ENCODE measurements at regions not wholly inside any gene's neighbourhood (a gene's known extent, or its start where the extent isn't known, plus 50 kb on each side); places are given as distances from the start of the nearest gene placed in this dataset.

DNA sequence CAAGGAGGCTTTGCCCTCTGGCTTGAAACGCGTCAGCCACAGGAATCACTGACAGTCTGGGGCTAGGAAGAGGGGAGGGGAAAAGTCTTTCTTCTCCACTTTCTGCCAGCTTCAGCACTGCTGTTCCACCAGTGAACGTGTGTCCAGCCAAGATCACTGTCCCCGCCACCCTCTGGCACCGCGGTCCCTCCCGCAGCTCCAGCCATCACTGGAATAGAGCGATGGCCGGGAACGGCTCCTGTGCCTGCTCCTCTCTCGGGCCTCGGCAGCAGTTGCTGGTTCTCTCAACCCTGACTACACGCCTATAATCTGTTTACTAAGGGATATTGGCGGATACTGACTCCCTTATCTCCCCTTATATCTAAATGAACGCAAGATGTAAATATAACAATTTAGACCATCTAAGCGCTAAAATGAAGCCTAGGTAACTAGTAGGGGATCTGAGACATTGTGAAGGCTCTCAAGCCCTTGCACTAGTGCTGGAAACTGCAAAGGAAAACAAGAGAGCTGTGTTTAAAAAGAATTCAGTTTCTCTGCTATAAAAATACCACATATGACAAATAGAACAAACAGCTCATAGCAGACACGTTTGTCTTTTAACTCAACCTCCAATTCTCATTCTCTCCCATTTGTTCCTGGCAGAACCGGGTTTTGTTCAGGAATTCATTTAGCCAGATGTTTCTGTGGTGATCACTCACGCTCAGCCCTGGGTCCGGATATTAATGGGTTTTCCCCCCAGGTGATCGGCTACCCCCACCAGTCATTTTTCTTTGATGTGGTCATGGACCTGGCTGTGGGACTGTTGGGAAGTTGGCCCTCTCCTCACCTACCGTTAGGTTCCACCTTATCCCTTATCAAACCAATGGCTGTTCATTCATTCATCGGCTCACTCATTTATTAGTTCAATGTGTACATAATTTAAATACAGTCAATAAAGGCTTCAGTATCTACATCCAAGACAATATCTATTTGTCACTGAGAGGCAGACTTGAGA lies 149.8 kb downstream of the MED10 start:
- no peak for DNase-seq (ENCODE audit: low read depth in 2 of 2)
- no peak for TF ChIP-seq CTCF (IDR thresholded peaks at IDR 0.05; ENCODE audit: low read depth, low read length)
- H3K4me3 ChIP-seq (replicated peaks in 1 of 2; ENCODE audit: low read depth in 2 of 2, low read length in 2 of 2), result no peak overlapping the region

GRCh38 chr5:6225121-6225607 lies 153.2 kb downstream of the MED10 start:
- DNase-seq (ENCODE audit: low read depth in 2 of 2), result no peak
- no peak overlapping the region for H3K4me3 ChIP-seq (replicated peaks in 1 of 2; ENCODE audit: low read depth in 2 of 2, low read length in 2 of 2)
- no peak for TF ChIP-seq CTCF (IDR thresholded peaks at IDR 0.05; ENCODE audit: low read depth, low read length)

DNA sequence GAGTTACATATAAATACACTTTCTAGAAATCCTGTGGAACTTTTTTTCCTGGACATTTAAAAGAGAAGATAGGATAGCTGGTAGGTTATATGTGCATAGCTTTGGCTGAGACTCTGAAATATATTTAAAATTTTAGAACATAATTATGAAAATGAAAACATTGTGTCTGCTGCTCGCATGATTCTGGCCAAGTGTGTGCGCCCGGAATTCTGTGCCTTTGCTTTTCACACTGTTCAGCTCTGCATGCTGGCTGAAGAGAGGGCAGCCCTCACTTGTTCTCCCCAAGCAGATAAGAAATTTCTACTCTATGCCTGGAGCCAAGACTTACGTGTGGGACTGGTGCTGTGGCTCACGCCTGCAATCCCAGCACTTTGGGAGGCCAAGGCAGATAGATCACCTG lies 153.9 kb downstream of the MED10 start:
- TF ChIP-seq CTCF (IDR thresholded peaks at IDR 0.05; ENCODE audit: low read depth, low read length), result no peak
- H3K4me3 ChIP-seq (replicated peaks in 1 of 2; ENCODE audit: low read depth in 2 of 2, low read length in 2 of 2), result no peak overlapping the region
- no peak for DNase-seq (ENCODE audit: low read depth in 2 of 2)

- H3K4me3 ChIP-seq (replicated peaks in 1 of 2; ENCODE audit: low read depth in 2 of 2, low read length in 2 of 2), result no peak overlapping the region
- no peak for DNase-seq (ENCODE audit: low read depth in 2 of 2)
- no peak for TF ChIP-seq CTCF (IDR thresholded peaks at IDR 0.05; ENCODE audit: low read depth, low read length)
These were observed 155.4 kb downstream of the MED10 start for GRCh38 chr5:6222899-6223298.

DNA sequence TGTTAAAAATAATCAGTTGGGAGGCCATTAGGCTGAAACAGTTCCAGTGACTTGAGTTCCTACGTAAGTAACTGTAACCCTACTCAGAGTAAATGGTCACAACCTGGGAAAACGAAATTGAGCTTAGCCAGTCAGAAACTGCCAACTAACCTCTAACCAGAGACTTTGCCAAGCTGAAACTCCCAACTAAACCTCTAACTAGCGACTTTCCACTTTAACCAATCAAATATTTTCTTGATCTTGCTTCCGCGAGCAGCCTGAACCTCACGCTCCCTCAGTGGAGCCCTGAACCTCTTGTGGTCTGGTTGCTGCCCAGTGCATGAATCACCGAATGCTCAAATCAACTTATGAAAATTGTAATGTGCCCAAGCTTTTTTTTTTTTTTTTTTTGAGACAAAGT lies 156.2 kb downstream of the MED10 start:
- no peak for TF ChIP-seq CTCF (IDR thresholded peaks at IDR 0.05; ENCODE audit: low read depth, low read length)
- no peak for DNase-seq (ENCODE audit: low read depth in 2 of 2)
- H3K4me3 ChIP-seq (replicated peaks in 1 of 2; ENCODE audit: low read depth in 2 of 2, low read length in 2 of 2), result no peak overlapping the region

GRCh38 chr5:6221141-6221626 lies 157.2 kb downstream of the MED10 start:
- DNase-seq (ENCODE audit: low read depth in 2 of 2), result no peak
- no peak overlapping the region for H3K4me3 ChIP-seq (replicated peaks in 1 of 2; ENCODE audit: low read depth in 2 of 2, low read length in 2 of 2)

More at GRCh38 chr5:6221141-6221626, 157.2 kb downstream of the MED10 start:
- no peak for TF ChIP-seq CTCF (IDR thresholded peaks at IDR 0.05; ENCODE audit: low read depth, low read length)
